Mesenchymal stem cell (in vitro differentiated cells and primary cell): ENCODE measurements at regions not wholly inside any gene's neighbourhood (a gene's known extent, or its start where the extent isn't known, plus 50 kb on each side); places are given as distances from the start of the nearest gene placed in this dataset.
"Not testable (repeated sequence)": the region's sequence is repeated elsewhere in the genome, so short reads cannot be mapped to it uniquely, and the experiment has no call there.

ENCODE experiments used
- DNase-seq: peaks from one replicate; pipeline ENCODE4 v3.0.0-alpha.2; 2013
- H2AFZ ChIP-seq: one replicate; pipeline ENCODE4 v1.6.1; 2013; ENCODE audit warnings: low read depth, mild to moderate bottlenecking, control low read depth, inconsistent platforms, low read length, moderate library complexity
- H2AK5ac ChIP-seq: 2 replicates; pipeline ENCODE4 v1.6.1; 2013; ENCODE audit warnings: low read length, moderate library complexity, mild to moderate bottlenecking, inconsistent platforms; ENCODE audit not compliant: severe bottlenecking
- H2BK120ac ChIP-seq: one replicate; pipeline ENCODE4 v1.6.1; 2013; ENCODE audit warnings: low read depth, mild to moderate bottlenecking, inconsistent platforms, low read length, moderate library complexity
- H2BK12ac ChIP-seq, 2 experiments: one replicate each; pipeline ENCODE4 v1.6.1; 2013; ENCODE audit warnings: inconsistent platforms in 2 of 2, low read length in 2 of 2, mild to moderate bottlenecking in 2 of 2, moderate library complexity in 2 of 2, control low read depth in 1 of 2
- H2BK15ac ChIP-seq: one replicate; pipeline ENCODE4 v1.6.1; 2013; ENCODE audit warnings: mild to moderate bottlenecking, low read depth, inconsistent platforms; ENCODE audit not compliant: poor library complexity, severe bottlenecking
- H2BK5ac ChIP-seq: 2 replicates; pipeline ENCODE4 v1.6.1; 2013; ENCODE audit warnings: low read depth, mild to moderate bottlenecking, low read length, control low read depth, inconsistent platforms; ENCODE audit not compliant: poor library complexity, severe bottlenecking
- H3K14ac ChIP-seq, 2 experiments: one replicate each; pipeline ENCODE4 v1.6.1; 2013; ENCODE audit warnings: inconsistent platforms in 2 of 2, low read length in 2 of 2, control low read depth in 1 of 2, mild to moderate bottlenecking in 1 of 2, moderate library complexity in 1 of 2
- H3K18ac ChIP-seq, 2 experiments: one replicate each; pipeline ENCODE4 v1.6.1; 2013; ENCODE audit warnings: inconsistent platforms in 2 of 2, low read length in 2 of 2, control low read depth in 1 of 2, low read depth in 1 of 2, mild to moderate bottlenecking in 1 of 2
- H3K23ac ChIP-seq, 2 experiments: one replicate each; pipeline ENCODE4 v1.6.1; 2013; ENCODE audit warnings: inconsistent platforms in 2 of 2, low read length in 2 of 2, mild to moderate bottlenecking in 2 of 2, moderate library complexity in 2 of 2, control low read depth in 1 of 2
- H3K27ac ChIP-seq: 2 replicates; pipeline ENCODE4 v1.5.1; 2013; ENCODE audit warnings: mild to moderate bottlenecking, moderate library complexity, low read length, control low read depth, inconsistent platforms; ENCODE audit not compliant: poor library complexity, severe bottlenecking
- H3K27me3 ChIP-seq, 2 experiments: 2 replicates each; pipeline versions ENCODE4 v1.6.1 to v1.7.0; 2013; ENCODE audit warnings: low read length in 2 of 2, mild to moderate bottlenecking in 2 of 2, moderate library complexity in 2 of 2, control low read depth in 1 of 2, inconsistent platforms in 1 of 2; ENCODE audit not compliant: control insufficient read depth in 1 of 2, insufficient read depth in 1 of 2
- H3K36me3 ChIP-seq, 2 experiments: 2 replicates each; pipeline versions ENCODE4 v1.6.1 to v1.7.0; 2013; ENCODE audit warnings: low read length in 2 of 2, control low read depth in 1 of 2, inconsistent platforms in 1 of 2, low read depth in 1 of 2, mild to moderate bottlenecking in 1 of 2; ENCODE audit not compliant: insufficient read depth in 2 of 2, control insufficient read depth in 1 of 2
- H3K4ac ChIP-seq, 2 experiments: one replicate each; pipeline ENCODE4 v1.6.1; 2013; ENCODE audit warnings: inconsistent platforms in 2 of 2, low read length in 2 of 2, mild to moderate bottlenecking in 2 of 2, moderate library complexity in 2 of 2, control low read depth in 1 of 2, low read depth in 1 of 2
- H3K4me1 ChIP-seq: 2 replicates; pipeline ENCODE4 v1.6.1; 2013; ENCODE audit warnings: low read depth, low read length, control low read depth; ENCODE audit not compliant: control insufficient read depth, insufficient read depth
- H3K4me2 ChIP-seq: 2 replicates; pipeline ENCODE4 v1.6.1; 2013; ENCODE audit warnings: low read length, mild to moderate bottlenecking, inconsistent platforms; ENCODE audit not compliant: poor library complexity, severe bottlenecking
- H3K4me3 ChIP-seq, 2 experiments: 2 replicates each; pipeline versions ENCODE4 v1.5.1 to v1.7.0; 2013; ENCODE audit warnings: low read length in 2 of 2, mild to moderate bottlenecking in 2 of 2, control low read depth in 1 of 2, low read depth in 1 of 2; ENCODE audit not compliant: insufficient read depth in 1 of 2
- H3K79me1 ChIP-seq: replicated peaks from 2 replicates; pipeline ENCODE4 v1.6.1; 2013; ENCODE audit warnings: mild to moderate bottlenecking, control low read depth, low read length, inconsistent platforms; ENCODE audit not compliant: poor library complexity, severe bottlenecking
- H3K9ac ChIP-seq: 2 replicates; pipeline ENCODE4 v1.7.0; 2013; ENCODE audit warnings: mild to moderate bottlenecking, low read length, moderate library complexity
- H3K9me3 ChIP-seq: 2 replicates; pipeline ENCODE4 v1.7.0; 2013; ENCODE audit warnings: mild to moderate bottlenecking, low read length; ENCODE audit not compliant: control insufficient read depth
- H4K8ac ChIP-seq: one replicate; pipeline ENCODE4 v1.6.1; 2013; ENCODE audit warnings: inconsistent platforms, mild to moderate bottlenecking, low read length, moderate library complexity
- H4K91ac ChIP-seq: one replicate; pipeline ENCODE4 v1.6.1; 2013; ENCODE audit warnings: mild to moderate bottlenecking, low read length, inconsistent platforms
- WGBS: methylation state at CpG from one replicate; pipeline ENCODE4 v1.1.7; 2013; ENCODE audit warnings: mixed read lengths; 5-methylcytosine and 5-hydroxymethylcytosine counted together

- Histone ChIP-seq H3K4me3 (no peak overlapping the region), H3K36me3 (no peaks in the 10 kb centered on the region), H4K91ac (no peak overlapping the region), H3K4me1 (no peaks in the 10 kb centered on the region), H2AFZ (no peak overlapping the region), H3K27me3 (peaks cover 4 to 8% of the 10 kb centered on the region in 2 experiments), H2BK12ac (no peak overlapping the region), H2BK120ac (no peak overlapping the region), H2BK15ac (no peak overlapping the region), H3K23ac (no peak overlapping the region), H4K8ac (no peak overlapping the region), H3K4ac (no peak overlapping the region), H2BK5ac (no peak overlapping the region), H3K4me2 (no peak overlapping the region), H3K9ac (no peak overlapping the region), H2AK5ac (no peak overlapping the region), H3K18ac (no peak overlapping the region), H3K79me1 (no peaks in the 10 kb centered on the region), H3K9me3 (no peaks in the 10 kb centered on the region), H3K14ac (no peak overlapping the region), H3K27ac (no peak overlapping the region)
- WGBS, result 88% methylated on average over 7 of the region's 8 CpGs
- DNase-seq, result no peak
These were observed 105.5 kb downstream of the TNFRSF13B start for GRCh38 chr17:16866436-16866835.

- not testable (repeated sequence) for H4K8ac ChIP-seq, H3K27ac ChIP-seq, H2BK120ac ChIP-seq, H3K79me1 ChIP-seq, H2BK12ac ChIP-seq, H3K4me3 ChIP-seq, H3K9me3 ChIP-seq, H3K14ac ChIP-seq, H3K9ac ChIP-seq, H3K4me1 ChIP-seq, H3K36me3 ChIP-seq, H2BK5ac ChIP-seq, H2AK5ac ChIP-seq, H3K23ac ChIP-seq, H3K4me2 ChIP-seq, H3K18ac ChIP-seq, H4K91ac ChIP-seq, H3K27me3 ChIP-seq, H2BK15ac ChIP-seq, H2AFZ ChIP-seq, H3K4ac ChIP-seq
- DNase-seq, result peak; percentile 6
- 91% methylated on average over 1 of the region's 8 CpGs for WGBS
These were observed 106.2 kb downstream of the TNFRSF13B start for GRCh38 chr17:16865704-16866103.

GRCh38 chr17:16865077-16865613 lies 106.8 kb downstream of the TNFRSF13B start:
- not testable (repeated sequence) for H4K8ac ChIP-seq, H3K4me2 ChIP-seq, H2AK5ac ChIP-seq, H3K9me3 ChIP-seq, H2AFZ ChIP-seq, H2BK120ac ChIP-seq, H3K9ac ChIP-seq, H4K91ac ChIP-seq, H3K27ac ChIP-seq, H2BK12ac ChIP-seq, H3K36me3 ChIP-seq, H3K23ac ChIP-seq, H3K27me3 ChIP-seq, H2BK15ac ChIP-seq, H3K4me3 ChIP-seq, H3K4ac ChIP-seq, H3K14ac ChIP-seq, H3K79me1 ChIP-seq, H2BK5ac ChIP-seq, H3K18ac ChIP-seq, H3K4me1 ChIP-seq, DNase-seq
- no CpG with 5 or more reads among the region's 13 CpGs for WGBS

- not testable (repeated sequence) for H3K9ac ChIP-seq, H3K27ac ChIP-seq, H3K23ac ChIP-seq, H4K8ac ChIP-seq, H3K4ac ChIP-seq, H3K18ac ChIP-seq, H4K91ac ChIP-seq, H3K14ac ChIP-seq, H2BK15ac ChIP-seq, H3K27me3 ChIP-seq, H2BK5ac ChIP-seq, H3K36me3 ChIP-seq, H2BK12ac ChIP-seq, H3K4me1 ChIP-seq, H2AFZ ChIP-seq, H3K4me3 ChIP-seq, H3K4me2 ChIP-seq, H3K79me1 ChIP-seq, H2AK5ac ChIP-seq, H2BK120ac ChIP-seq, H3K9me3 ChIP-seq
- no CpG with 5 or more reads among the region's 11 CpGs for WGBS
- DNase-seq, result peak; percentile 23
These were observed 107.3 kb downstream of the TNFRSF13B start for GRCh38 chr17:16864462-16865076.
